SK-N-MC (cell line): ENCODE measurements at regions not wholly inside any gene's neighbourhood (a gene's known extent, or its start where the extent isn't known, plus 50 kb on each side); places are given as distances from the start of the nearest gene placed in this dataset.

Source experiments
- EZH2 ChIP-seq: fragments of 200-600 bp; sonication (generic); IDR thresholded peaks from one replicate; pipeline ENCODE4 v1.6.1; 2017; ENCODE audit warnings: antibody characterized with exemption
- POLR2AphosphoS5 ChIP-seq: IDR thresholded peaks from 2 replicates; pipeline ENCODE4 v1.6.1; 2012; ENCODE audit warnings: mild to moderate bottlenecking, low read depth, low read length, borderline replicate concordance

- TF ChIP-seq POLR2AphosphoS5 (no peak), EZH2 (no peak)
These were observed 938.1 kb upstream of the EPHA7 start for GRCh38 chr6:94357381-94357980.
